Stimulated activated CD4-positive, alpha-beta T cell treated with anti-CD3 and anti-CD28 coated beads, TNF-alpha, amount 100 ng/mL, for 4 hours (primary cell): ENCODE measurements at regions not wholly inside any gene's neighbourhood (a gene's known extent, or its start where the extent isn't known, plus 50 kb on each side); places are given as distances from the start of the nearest gene placed in this dataset.

ENCODE experiments used
- DNase-seq, 3 experiments: peaks; one replicate each; pipeline ENCODE4 v3.0.0-alpha.2; 2020; ENCODE audit warnings: low read depth in 3 of 3

DNA sequence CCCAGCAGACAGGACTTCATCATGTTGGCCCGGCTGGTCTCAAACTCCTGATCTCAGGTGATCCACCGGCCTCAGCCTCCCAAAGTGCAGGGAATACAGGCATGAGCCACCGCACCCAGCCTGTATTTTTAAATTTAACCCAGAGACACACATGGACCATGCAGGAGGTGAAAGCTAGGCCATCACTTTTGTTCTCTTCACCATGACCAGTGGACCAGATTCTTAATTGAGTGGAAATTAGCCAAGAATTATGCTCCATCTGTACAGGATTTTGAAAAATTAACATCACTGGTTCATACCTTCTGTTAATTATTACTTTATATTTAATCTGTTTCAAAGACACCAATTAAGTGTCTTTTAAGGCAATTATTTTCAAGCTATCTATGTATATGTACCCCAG is 493.6 kb upstream of the NOX3 start:
- DNase-seq = no peak

DNA sequence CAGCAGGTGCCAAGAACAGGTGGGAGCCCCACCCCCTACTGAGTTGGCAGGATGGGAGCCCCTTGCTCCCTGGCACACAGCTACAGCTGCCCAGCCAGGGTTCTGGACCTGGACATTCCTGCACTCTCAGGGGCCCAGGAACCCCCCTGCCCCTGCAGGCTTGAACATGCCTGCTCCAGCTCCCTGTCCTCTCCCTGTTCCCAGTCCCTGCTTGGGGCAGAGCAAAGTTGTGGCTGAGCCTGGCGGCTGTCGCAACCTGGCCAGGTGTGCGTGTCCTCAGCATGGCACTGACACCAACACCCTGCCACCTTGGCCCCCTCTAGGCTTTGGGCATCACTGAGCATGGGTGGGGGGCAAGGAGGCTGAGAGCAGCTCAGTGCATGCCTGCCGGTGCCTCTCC is 491.2 kb upstream of the NOX3 start:
- DNase-seq = no peak

DNA sequence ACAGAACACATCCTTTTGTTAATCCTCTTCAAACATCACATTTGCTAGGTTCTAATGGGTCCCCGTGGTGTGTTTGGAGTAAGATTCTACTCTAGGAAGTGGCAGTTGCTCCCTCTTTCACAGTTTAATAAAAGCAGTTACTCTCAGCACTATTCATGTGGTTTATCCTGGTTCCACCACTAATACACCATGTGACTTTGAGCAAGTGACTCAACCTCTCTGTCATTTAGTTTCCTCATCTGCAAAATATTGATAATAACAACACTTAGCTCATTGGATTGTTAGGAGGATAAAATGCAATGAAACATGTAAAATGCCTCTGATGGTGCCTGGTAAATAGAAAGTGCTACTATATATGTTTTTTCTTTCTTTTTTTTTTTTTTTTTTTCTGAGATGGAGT is 488.0 kb upstream of the NOX3 start:
- DNase-seq = no peak

DNA sequence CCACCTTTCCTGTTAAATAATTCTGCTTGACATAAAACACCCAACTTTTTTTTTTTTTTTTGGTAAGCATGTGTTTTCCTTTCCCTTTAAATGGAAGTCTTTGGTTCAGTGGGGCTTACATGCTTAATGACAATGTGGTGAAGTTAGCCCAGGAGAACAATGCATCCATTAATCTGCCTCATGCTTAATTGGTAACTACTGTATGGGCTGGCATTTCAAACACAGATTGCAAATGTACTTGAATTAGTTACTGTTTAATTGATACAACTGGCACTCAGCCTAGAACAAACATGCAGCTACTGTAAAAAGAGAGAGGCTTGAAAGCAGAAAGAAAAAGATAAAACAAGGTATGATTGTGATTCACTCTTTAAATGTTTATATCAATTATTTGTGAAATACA is 483.6 kb upstream of the NOX3 start:
- DNase-seq = no peak

DNA sequence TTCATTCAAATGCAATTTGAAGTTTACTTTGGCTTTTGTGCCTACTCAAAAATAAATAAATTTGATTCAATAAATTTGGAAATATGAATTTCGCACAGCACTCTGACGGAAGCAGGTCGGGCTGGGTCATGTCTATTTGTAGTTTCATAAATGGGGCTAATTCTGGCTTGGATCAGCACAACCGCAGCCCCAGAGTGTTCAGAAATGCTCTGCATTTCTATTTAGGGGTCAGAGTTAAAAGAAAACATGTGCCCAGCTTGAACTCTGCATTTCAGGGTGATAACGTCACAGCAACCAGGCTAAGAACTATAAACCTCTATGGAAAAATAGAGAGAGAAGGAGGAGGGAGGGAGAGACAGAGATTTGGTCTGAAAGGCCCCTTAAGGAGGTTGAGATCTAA is 480.9 kb upstream of the NOX3 start:
- DNase-seq = no peak

DNA sequence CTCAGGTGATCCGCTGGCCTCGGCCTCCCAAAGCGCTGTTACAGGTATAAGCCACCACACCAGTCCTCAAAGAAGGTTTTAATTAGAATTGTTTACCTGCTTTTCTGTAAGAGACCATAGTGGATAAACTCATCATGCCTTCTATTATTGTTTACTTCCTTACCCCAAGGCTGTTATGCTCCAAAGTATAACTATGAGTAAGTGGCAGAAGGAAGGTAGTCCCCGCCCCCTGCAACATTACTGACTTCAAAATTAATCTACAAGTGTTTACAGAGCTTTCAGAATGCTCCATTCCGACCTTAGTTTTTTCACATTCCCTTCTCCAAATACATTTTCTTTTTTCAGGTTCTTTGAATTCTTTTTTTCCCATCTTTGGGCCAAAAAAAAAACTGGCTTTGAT is 480.5 kb upstream of the NOX3 start:
- DNase-seq = no peak

DNA sequence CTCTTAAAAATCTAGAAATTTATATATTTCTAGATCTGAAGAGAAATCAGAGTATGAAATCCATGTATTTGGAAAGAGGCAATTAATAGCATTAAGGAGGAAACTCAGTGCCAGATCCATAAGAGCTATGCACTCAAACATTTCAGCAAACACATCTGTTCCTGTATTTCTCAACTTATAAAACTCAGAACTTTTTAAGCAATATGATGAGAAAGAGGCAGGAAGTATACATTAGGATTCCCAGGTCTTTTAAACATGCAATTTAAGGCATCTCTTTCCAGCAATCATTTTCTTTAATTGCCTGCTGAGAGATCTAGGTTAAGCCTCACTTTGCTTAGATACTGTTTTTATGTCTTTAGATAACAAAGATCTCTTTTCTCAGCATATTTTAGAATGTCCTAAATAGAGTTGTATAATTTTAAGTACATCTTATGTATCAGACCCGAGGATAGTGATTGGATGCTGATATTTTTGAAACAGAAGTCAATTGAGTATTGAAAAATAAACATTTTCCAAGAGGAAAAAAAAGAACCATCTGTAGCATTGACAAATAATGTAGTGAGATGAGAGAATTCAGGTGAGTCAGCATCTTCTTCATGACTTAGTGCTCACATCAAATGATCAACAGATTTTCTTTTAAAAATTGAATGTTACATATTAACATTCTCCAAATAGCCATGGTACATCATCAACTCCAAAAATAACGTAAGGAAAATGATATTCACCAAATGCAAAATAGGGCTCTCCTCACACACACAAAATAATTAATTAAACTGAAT is 461.4 kb upstream of the NOX3 start:
- DNase-seq = no peak

DNA sequence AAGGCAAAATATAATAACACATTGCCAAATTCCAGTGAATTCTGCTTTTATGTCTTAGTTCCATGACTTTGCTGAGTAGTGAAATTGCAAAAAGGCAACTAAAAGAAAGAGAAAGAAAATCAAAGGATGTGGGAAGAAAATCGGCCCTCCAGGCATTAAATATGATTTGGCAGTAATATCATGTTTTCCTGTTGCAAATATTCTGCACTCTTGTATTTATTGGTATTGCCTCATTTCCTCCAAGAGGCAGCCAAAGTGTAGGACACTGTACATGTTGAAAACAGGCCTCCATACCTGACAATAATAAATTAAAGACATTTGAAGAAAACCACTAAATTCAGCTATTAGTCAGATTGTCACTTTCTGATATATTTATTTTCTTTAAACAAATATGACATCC is 460.0 kb upstream of the NOX3 start:
- DNase-seq = no peak

DNA sequence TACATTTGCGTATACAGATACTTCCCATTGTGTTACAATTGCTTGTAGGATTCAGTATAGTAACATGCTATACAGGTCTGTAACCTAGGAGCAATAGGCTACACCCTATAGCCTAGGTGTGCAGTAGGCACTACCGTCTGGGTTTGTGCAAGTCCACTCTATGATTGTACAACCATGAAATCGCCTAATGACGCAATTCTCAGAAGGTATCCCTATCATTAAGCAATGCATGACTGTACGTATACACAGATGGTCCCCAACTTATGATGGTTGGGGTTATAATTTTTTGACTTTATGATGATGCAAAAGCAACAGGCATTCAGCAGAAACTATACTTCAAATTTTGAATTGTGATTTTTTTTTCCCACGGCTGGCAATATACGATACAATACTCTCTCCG is 458.2 kb upstream of the NOX3 start:
- DNase-seq = no peak

DNA sequence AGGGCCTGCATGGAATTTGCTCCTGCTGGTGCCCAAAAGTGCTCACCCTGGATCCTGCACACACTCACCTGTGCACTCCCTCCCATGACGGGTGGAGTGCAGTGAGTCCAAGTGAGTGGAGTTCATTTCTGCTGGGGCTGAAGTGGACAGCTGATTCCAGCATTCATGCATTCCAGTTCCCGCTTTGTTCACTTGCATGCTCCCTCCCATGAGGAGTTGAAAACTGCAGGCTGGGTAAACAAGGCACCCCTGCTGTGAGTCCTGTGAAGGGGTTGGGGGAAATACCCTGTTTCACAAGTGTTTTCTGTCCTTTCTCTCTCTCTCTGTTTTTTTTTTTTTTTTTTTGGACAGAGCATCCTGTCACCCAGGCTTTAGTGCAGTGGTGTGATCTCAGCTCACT is 454.1 kb upstream of the NOX3 start:
- DNase-seq = no peak

DNA sequence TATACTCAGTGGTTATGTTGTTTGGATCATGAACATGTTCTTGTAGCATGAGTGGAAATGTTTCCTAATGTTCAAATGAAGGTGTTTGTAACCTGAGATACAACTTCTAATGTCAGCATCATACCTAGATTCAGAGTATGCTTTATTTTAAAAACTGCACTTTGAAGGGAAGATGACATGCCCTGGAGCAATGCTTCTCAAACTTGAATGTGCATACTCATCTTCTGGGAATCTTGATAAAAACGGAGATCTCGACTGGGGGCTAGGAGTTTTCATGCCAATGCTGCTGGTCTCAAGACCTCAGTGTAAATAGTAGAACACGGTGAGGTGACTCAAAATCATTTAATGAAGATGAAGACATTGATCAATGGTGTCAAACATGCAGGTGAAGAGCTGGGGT is 440.0 kb upstream of the NOX3 start:
- no peak for DNase-seq

DNA sequence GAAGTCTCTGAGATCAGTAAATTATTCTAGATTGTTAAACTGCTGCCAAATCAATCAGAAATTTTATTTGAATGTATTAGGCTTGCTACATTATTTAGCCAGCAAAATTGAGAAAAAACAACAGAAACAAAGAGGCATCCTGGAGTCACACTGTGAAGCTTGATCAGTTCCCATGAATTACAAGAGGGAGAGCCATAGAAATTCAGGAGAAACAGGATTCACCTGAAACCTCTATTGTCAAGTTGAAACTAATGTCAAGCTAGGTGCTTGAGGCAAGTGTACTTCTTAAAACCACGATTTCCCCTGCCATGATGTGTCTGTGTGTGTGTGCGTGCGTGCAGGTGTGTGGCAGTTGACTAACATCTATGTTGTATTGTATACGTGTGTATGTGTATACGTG is 439.1 kb upstream of the NOX3 start:
- DNase-seq = no peak

DNA sequence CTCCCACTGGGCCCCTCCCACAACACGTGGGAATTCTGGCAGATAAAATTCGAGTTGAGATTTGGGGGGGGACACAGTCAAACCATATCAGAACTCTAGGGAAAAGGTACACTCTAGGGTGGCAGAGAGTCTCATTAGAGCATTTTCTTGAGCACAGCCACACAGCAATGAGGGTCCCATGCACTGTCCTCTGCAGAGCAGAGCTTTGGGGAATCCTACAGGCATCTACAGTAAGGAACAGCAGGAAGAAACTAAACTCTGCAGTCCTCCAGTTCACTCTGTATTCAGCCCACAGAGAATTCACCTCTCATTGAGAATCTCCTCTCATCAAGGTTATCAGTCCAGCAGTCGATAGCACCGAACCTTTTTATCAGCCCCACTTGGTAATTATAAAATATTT is 438.6 kb upstream of the NOX3 start:
- no peak for DNase-seq

DNA sequence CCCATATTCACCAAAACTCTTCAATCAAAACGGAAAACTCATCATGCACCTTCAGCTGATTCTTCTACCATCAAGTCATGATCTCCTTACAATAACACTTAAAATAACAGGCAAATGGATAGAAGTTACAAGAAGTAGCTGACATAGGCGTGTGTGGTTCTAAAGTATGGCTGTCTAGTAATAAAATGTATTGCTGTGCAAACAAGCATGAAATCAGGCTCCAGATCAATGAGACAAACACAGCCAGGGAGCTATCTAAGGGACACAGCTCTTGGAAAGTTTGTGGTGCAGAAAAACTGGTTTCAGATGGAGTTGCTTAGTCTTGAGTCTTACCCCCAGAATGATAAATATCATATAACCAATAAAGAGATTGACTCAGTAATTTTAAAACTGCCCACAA is 434.8 kb upstream of the NOX3 start:
- DNase-seq = no peak

DNA sequence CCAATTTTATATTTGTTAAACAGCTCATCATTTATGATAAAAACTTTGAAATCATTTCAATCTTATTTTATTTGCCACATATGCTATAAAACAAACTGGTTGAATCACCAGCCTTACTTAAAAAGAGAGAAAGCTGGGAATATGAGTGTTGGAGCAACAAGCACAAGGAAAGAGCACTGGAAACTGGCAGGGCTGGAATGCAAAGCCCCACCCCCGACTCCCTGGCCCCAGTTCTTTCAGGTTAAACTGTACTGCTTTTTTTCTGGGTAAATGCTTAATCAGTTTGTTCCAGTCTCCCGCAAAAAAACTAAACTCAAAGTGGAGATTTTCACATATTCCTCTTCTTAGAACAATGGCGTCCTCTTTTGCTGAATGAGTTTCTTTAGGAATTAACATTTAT is 433.8 kb upstream of the NOX3 start:
- DNase-seq = no peak

DNA sequence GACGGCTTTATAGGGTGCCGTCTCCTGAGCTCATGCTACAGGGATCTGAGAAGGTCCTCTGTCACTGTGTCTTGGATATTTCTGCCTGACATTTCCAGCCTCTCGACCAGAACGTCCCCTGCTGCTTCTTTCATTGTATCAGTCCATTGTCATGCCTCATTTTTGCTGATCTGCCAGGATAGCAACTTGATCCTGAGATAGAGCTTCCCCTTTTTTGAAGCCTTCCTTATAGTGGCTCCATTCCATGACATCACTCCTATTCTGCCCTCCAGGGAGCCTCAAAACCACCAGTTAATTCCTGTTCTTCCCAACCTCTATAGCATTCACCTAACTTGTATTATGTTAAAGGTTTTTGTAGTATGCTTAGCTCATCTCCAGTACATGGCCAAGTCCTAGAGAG is 431.8 kb upstream of the NOX3 start:
- no peak for DNase-seq

DNA sequence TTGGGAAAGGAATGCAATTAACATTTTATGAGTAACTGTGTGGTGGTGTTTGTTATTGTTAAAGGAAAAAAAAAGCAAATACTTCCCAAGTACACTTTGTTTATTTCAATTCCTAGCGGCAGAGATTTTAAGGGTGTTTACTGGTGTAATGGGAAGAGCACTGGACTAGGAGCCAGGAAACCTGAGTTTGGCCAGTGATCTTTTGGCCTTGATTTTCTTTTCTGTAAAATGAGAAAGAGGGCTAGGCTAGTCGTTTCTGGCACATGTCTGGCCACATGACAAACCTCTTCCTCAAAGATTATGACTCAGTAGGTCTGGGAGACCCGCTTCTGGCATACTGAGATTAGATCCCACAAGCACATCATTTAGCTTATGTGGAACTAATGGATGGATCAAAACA is 428.1 kb upstream of the NOX3 start:
- DNase-seq = no peak

DNA sequence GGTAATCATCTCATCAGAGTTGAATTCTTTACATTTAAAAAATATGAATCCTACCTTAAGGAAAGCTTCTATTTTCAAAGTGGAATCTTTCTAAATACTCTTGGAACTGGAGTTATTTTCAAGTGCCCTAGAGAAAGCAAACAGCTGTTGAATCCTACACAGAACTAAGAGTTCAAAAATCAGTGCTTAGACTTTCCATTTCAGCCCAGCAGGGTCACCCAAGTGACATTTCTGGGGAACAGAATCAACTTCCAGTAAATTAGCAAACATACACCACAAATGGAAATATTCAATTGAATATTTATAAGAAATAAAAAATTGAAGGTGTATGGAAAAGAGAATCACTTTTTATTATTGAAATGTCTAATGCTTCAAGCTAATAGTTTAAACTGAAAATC is 427.7 kb upstream of the NOX3 start:
- no peak for DNase-seq

DNA sequence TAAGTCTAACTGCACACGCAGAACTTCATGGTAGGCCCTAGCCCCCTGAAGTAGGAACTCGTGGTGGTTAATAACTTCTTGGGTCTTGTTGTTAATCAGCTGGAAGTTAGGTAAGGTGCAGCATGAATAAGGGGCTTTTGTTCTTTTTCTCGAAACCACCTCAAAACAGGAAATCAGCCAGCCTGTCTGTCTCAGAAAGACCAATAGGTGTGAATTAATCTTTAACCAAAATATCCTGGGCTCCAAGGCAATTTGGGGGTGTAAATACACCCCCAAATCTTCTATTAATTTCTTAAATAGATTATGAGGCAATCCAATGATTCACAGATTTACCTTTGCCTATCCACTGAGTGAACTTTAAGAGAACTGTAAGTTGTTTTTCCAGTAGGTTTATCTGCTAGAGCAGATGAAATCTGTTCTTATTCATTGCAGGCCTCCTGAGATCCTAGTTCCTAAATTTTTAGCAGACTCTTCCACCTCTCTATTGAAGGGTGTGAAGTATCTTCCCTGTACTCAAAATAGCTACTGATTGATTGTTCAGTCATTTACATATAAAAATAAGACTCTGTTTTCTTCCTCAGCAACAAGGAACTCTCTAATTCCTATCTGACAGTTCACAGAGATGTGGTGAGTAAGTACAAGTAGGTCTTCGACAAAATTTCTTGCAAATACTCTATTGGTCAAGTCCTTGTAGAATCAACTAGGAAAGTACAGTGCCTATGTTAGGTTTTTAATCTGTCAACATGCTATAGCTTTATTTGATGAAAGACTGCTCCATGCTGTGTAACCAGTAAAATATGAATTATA is 427.1 kb upstream of the NOX3 start:
- no peak for DNase-seq

DNA sequence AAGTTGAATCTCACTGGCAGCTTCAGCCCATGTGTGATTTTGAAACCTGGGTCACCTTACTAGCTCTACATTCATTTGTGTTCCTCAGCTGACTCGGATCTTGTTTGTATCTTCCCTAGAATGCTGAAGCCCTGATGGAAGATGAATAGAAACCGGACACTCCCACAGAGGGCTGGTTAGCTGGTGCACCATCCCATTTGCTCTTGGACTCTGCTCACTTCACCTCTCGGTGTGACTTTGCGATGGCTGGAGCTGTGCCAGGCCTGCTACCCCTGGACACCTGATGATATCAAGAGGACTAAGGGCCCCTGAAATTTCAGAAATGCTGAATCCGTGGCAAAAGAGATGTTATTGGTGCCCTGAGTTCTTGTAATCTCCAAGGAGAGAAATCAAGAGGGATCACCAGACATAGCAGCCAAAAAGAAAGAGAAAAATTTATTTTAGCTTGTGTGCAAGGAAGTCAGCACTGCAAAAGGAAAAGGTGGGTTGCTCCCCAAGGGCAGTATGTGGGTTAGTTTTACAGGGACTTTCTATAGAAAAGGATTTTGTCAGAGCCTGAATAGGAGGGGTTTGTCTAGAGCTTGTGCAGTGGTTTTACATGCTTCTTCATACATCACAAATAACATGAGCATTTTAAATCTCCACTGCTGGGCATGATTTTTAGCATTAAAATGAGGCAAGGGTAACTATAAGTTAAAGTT is 426.3 kb upstream of the NOX3 start:
- no peak for DNase-seq

DNA sequence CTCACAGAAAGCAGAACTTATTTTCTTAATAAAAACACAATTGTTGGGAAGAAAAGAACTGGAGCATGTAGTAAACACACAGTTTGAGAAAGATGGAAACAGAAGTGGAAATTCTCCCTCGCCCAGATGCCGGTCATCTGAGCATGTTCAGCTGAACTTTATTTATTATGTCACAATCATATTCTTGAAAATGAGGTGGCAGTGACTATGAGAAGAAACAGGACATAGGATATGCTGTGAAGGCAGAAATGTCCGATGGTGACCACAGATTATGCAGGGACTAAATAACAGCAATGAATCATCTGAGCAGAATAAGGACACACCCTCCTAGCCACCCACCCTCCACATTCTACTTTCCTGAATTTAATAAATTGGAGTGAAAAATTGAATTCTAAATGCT is 425.3 kb upstream of the NOX3 start:
- no peak for DNase-seq

DNA sequence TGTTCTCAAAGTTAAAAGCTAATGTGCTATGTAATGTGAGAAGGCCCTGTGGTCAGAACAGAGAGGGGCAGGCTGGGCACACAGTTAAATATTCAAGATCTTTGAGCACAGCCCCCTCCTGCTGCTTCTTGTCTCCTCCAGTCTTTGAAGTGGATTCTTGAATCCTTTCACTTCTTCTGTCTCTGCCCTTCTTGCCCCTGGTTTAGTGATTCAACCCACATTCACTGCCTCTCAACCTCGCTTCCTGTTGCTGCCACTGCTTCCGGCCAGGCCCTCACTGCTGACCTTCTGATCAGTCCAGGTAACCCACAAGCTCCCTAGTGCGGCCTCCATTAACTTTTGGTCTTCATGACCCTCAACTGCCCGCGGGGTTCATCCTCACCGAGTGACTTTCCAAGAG is 417.3 kb upstream of the NOX3 start:
- DNase-seq = no peak

DNA sequence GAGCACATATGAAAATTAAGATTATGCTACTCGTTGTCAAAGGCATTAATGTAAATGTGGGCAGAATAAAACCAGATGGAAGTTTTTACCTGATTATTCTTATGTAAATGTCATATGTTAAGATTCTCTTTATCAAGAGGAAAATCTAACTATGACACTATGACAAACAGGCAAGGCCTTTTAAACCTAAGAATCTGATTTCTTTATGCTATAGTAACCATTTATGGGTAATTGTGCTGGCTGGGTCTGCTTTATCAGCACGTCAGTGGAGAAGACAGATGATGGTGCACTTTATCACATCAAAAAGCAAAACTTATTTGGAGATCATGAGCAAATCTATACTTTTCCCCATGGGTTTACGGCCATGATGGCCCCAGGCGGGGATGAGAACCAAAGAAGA is 412.0 kb upstream of the NOX3 start:
- no peak for DNase-seq
